HEK293T (cell line): ENCODE measurements at regions not wholly inside any gene's neighbourhood (a gene's known extent, or its start where the extent isn't known, plus 50 kb on each side); places are given as distances from the start of the nearest gene placed in this dataset.

Experiments
- CTCF ChIA-PET: fragments of 350-600 bp; formaldehyde crosslinking; extraction: SDS; loops from one replicate; lab custom pipeline; 2021; ENCODE audit warnings: antibody characterized with exemption, inconsistent platforms; lab: Yijun Ruan, JAX
- POLR2A ChIA-PET: fragments of 350-600 bp; formaldehyde crosslinking; extraction: SDS; loops from one replicate; lab custom pipeline; 2020; ENCODE audit warnings: antibody characterized with exemption, inconsistent platforms; lab: Yijun Ruan, JAX
- DNase-seq: peaks from one replicate; pipeline ENCODE4 v3.0.0; 2012; ENCODE audit warnings: mixed read lengths; ENCODE audit errors: extremely low spot score
- ARNT ChIP-seq: fragments of 450-650 bp; IDR thresholded peaks from 2 replicates; pipeline ENCODE4 v1.6.1; 2017; ENCODE audit warnings: mild to moderate bottlenecking
- BHLHE40 ChIP-seq: fragments of 450-650 bp; IDR thresholded peaks from 2 replicates; pipeline ENCODE4 v1.6.1; 2016; ENCODE audit warnings: mild to moderate bottlenecking, moderate library complexity, borderline replicate concordance
- CTBP1 ChIP-seq: fragments of 450-650 bp; IDR thresholded peaks from 2 replicates; pipeline ENCODE4 v1.6.1; 2016; ENCODE audit warnings: borderline replicate concordance
- ELF4 ChIP-seq: fragments of 450-650 bp; IDR thresholded peaks from 2 replicates; pipeline ENCODE4 v1.6.1; 2017; ENCODE audit warnings: antibody characterized with exemption
- FOXA1 ChIP-seq: fragments of 450-650 bp; IDR thresholded peaks from 2 replicates; pipeline ENCODE4 v1.6.1; 2016; ENCODE audit warnings: mild to moderate bottlenecking
- FOXK2 ChIP-seq: fragments of 450-650 bp; IDR thresholded peaks from 2 replicates; pipeline ENCODE4 v1.6.1; 2016; ENCODE audit warnings: mild to moderate bottlenecking
- FOXM1 ChIP-seq: fragments of 450-650 bp; IDR thresholded peaks from 2 replicates; pipeline ENCODE4 v1.6.1; 2017; ENCODE audit warnings: mild to moderate bottlenecking, borderline replicate concordance
- HDGF ChIP-seq: fragments of 450-650 bp; IDR thresholded peaks from 2 replicates; pipeline ENCODE4 v1.6.1; 2017; ENCODE audit warnings: antibody characterized with exemption, borderline replicate concordance
- L3MBTL2 ChIP-seq: fragments of 450-650 bp; conservative IDR thresholded peaks from 2 replicates; pipeline ENCODE4 v1.6.1; 2016; ENCODE audit warnings: mild to moderate bottlenecking
- LEF1 ChIP-seq: fragments of 450-650 bp; IDR thresholded peaks from 2 replicates; pipeline ENCODE4 v1.6.1; 2017; ENCODE audit warnings: mild to moderate bottlenecking, borderline replicate concordance
- NFRKB ChIP-seq: fragments of 450-650 bp; IDR thresholded peaks from 2 replicates; pipeline ENCODE4 v1.6.1; 2016; ENCODE audit warnings: mild to moderate bottlenecking, moderate library complexity
- PKNOX1 ChIP-seq: fragments of 450-650 bp; IDR thresholded peaks from 2 replicates; pipeline ENCODE4 v1.6.1; 2016
- SP1 ChIP-seq: fragments of 450-650 bp; IDR thresholded peaks from 2 replicates; pipeline ENCODE4 v1.6.1; 2017
- SUZ12 ChIP-seq: fragments of 450-650 bp; IDR thresholded peaks from 2 replicates; pipeline ENCODE4 v1.6.1; 2016; ENCODE audit warnings: mild to moderate bottlenecking
- TARDBP ChIP-seq: fragments of 450-650 bp; IDR thresholded peaks from 2 replicates; pipeline ENCODE4 v1.6.1; 2016
- ZNF384 ChIP-seq: fragments of 450-650 bp; IDR thresholded peaks from 2 replicates; pipeline ENCODE4 v1.6.1; 2016

- no peak for DNase-seq
- CTCF ChIA-PET = no interaction called here
- TF ChIP-seq HDGF (no peak), FOXA1 (no peak), ZNF384 (no peak), LEF1 (no peak), SUZ12 (no peak), L3MBTL2 (no peak), FOXK2 (no peak), TARDBP (no peak)
- POLR2A ChIA-PET = no interaction called here
Observed at GRCh38 chr4:185997296-185997695, 71.7 kb upstream of the TLR3 start.

- no peak for DNase-seq
- ChIA-PET CTCF (no interaction called here), POLR2A (no interaction called here)
- TF ChIP-seq HDGF (no peak), NFRKB (no peak), L3MBTL2 (no peak), SP1 (no peak), ELF4 (no peak), FOXA1 (no peak), PKNOX1 (no peak), ARNT (no peak), ZNF384 (no peak), BHLHE40 (no peak), SUZ12 (no peak), FOXK2 (no peak), FOXM1 (no peak), TARDBP (no peak), LEF1 (no peak), CTBP1 (no peak)
Observed at GRCh38 chr4:185998791-185999190, 70.2 kb upstream of the TLR3 start.

- no peak for DNase-seq
- ChIA-PET CTCF (no interaction called here), POLR2A (no interaction called here)
- TF ChIP-seq SUZ12 = no peak
- no peak for TF ChIP-seq FOXA1
- no peak for TF ChIP-seq LEF1
- TF ChIP-seq TARDBP = no peak
- no peak for TF ChIP-seq L3MBTL2
- TF ChIP-seq HDGF = no peak
- TF ChIP-seq FOXM1 = no peak
- no peak for TF ChIP-seq PKNOX1
- TF ChIP-seq FOXK2 = no peak
- TF ChIP-seq CTBP1 = no peak
- TF ChIP-seq ELF4 = no peak
- no peak for TF ChIP-seq SP1
- TF ChIP-seq ARNT = no peak
- TF ChIP-seq ZNF384 = no peak
- TF ChIP-seq BHLHE40 = no peak
- TF ChIP-seq NFRKB = no peak
Observed at GRCh38 chr4:185999207-185999606, 69.7 kb upstream of the TLR3 start.

- POLR2A ChIA-PET = no interaction called here
- DNase-seq = no peak
- TF ChIP-seq TARDBP (no peak), SP1 (no peak), L3MBTL2 (no peak), PKNOX1 (no peak), NFRKB (no peak), BHLHE40 (no peak), FOXM1 (no peak), SUZ12 (no peak), HDGF (no peak), FOXA1 (no peak), CTBP1 (no peak), LEF1 (no peak), ELF4 (no peak), ZNF384 (no peak), ARNT (no peak), FOXK2 (no peak)
- CTCF ChIA-PET = interaction anchor here (0.6 kb wide), 1 partner anchor 502 kb away, joined by 3 read pairs; no protein-coding TSS in a partner anchor
Observed at GRCh38 chr4:186002853-186003252, 66.1 kb upstream of the TLR3 start.

GRCh38 chr4:186003746-186004145 is 65.2 kb upstream of the TLR3 start:
- ChIA-PET POLR2A (no interaction called here), CTCF (no interaction called here)
- TF ChIP-seq ARNT (no peak), FOXK2 (no peak), BHLHE40 (no peak), PKNOX1 (no peak), L3MBTL2 (no peak), FOXA1 (no peak), TARDBP (no peak), CTBP1 (no peak), HDGF (no peak), LEF1 (no peak), SUZ12 (no peak), ZNF384 (no peak), ELF4 (no peak), SP1 (no peak), NFRKB (no peak), FOXM1 (no peak)
- no peak for DNase-seq

- DNase-seq = no peak
- CTCF ChIA-PET = no interaction called here
- TF ChIP-seq FOXA1 (no peak), NFRKB (no peak)
- POLR2A ChIA-PET = no interaction called here
Observed at GRCh38 chr4:186008057-186008456, 60.9 kb upstream of the TLR3 start.
